AG10803 (cell line): ENCODE measurements at regions not wholly inside any gene's neighbourhood (a gene's known extent, or its start where the extent isn't known, plus 50 kb on each side); places are given as distances from the start of the nearest gene placed in this dataset.

Experiments used
- DNase-seq: peaks from one replicate; pipeline ENCODE4 v3.0.0; 2010; ENCODE audit warnings: low read depth
- H3K4me3 ChIP-seq: 2 replicates; pipeline ENCODE4 v1.5.1; 2011; ENCODE audit warnings: mild to moderate bottlenecking, low read length, control low read depth
- CTCF ChIP-seq: conservative IDR thresholded peaks from 2 replicates; pipeline ENCODE4 v1.5.1; 2011; ENCODE audit warnings: mild to moderate bottlenecking, low read length, control low read depth, inconsistent platforms

GRCh38 chr5:174191076-174191475, 145.6 kb downstream of the NSG2 start:
- H3K4me3 ChIP-seq: no peak overlapping the region
- TF ChIP-seq CTCF: no peak
- DNase-seq: no peak

GRCh38 chr5:174191850-174192655, 146.5 kb downstream of the NSG2 start:
- no peak for TF ChIP-seq CTCF
- H3K4me3 ChIP-seq: no peak overlapping the region
- DNase-seq: no peak

- no peak for DNase-seq
- TF ChIP-seq CTCF: no peak
- no peak overlapping the region for H3K4me3 ChIP-seq
These were observed 147.4 kb downstream of the NSG2 start for GRCh38 chr5:174192901-174193300.

- no peak for TF ChIP-seq CTCF
- H3K4me3 ChIP-seq: no peak overlapping the region
- DNase-seq: no peak
These were observed 150.0 kb downstream of the NSG2 start for GRCh38 chr5:174195517-174195916.

- DNase-seq: no peak
- TF ChIP-seq CTCF: no peak
- H3K4me3 ChIP-seq: no peak overlapping the region
These were observed 152.4 kb downstream of the NSG2 start for GRCh38 chr5:174197929-174198328.

- no peak for TF ChIP-seq CTCF
- H3K4me3 ChIP-seq: no peak overlapping the region
- no peak for DNase-seq
These were observed 153.0 kb downstream of the NSG2 start for GRCh38 chr5:174198541-174198940.

GRCh38 chr5:174202996-174203395, 157.5 kb downstream of the NSG2 start:
- no peak for DNase-seq
- H3K4me3 ChIP-seq: no peak overlapping the region
- TF ChIP-seq CTCF: no peak
